HG02623 (cell line): ENCODE measurements at regions not wholly inside any gene's neighbourhood (a gene's known extent, or its start where the extent isn't known, plus 50 kb on each side); places are given as distances from the start of the nearest gene placed in this dataset.
"Not testable (repeated sequence)": the region's sequence is repeated elsewhere in the genome, so short reads cannot be mapped to it uniquely, and the experiment has no call there.

ENCODE experiments used
- ATAC-seq: cut with Tn5 transposase; IDR thresholded peaks from one replicate; pipeline ENCODE4 v1.9.1; 2021; ENCODE audit warnings: moderate library complexity; ENCODE audit not compliant: unreplicated experiment

- not testable (repeated sequence) for ATAC-seq
Observed at GRCh38 chr9:42656789-42657188, 473.3 kb downstream of the SPATA31A6 start.

GRCh38 chr9:42657496-42657895 is 474.0 kb downstream of the SPATA31A6 start:
- ATAC-seq: not testable (repeated sequence)

- not testable (repeated sequence) for ATAC-seq
Observed at GRCh38 chr9:42697146-42697545, 513.7 kb downstream of the SPATA31A6 start.

- ATAC-seq: not testable (repeated sequence)
Observed at GRCh38 chr9:42702890-42703289, 519.4 kb downstream of the SPATA31A6 start.

GRCh38 chr9:42724841-42725835 is 541.7 kb downstream of the SPATA31A6 start:
- ATAC-seq: not testable (repeated sequence)

GRCh38 chr9:42743030-42743814 is 559.8 kb downstream of the SPATA31A6 start:
- ATAC-seq: not testable (repeated sequence)

- not testable (repeated sequence) for ATAC-seq
Observed at GRCh38 chr9:42757251-42757650, 573.8 kb downstream of the SPATA31A6 start.

- not testable (repeated sequence) for ATAC-seq
Observed at GRCh38 chr9:42759320-42759719, 575.9 kb downstream of the SPATA31A6 start.

- ATAC-seq: not testable (repeated sequence)
Observed at GRCh38 chr9:42782201-42782600, 598.7 kb downstream of the SPATA31A6 start.

- ATAC-seq: not testable (repeated sequence)
Observed at GRCh38 chr9:42792725-42793124, 609.3 kb downstream of the SPATA31A6 start.

GRCh38 chr9:42798571-42798970 is 615.1 kb downstream of the SPATA31A6 start:
- peak; percentile 70 for ATAC-seq

GRCh38 chr9:42802716-42803115 is 619.3 kb downstream of the SPATA31A6 start:
- ATAC-seq: not testable (repeated sequence)

- ATAC-seq: not testable (repeated sequence)
Observed at GRCh38 chr9:42806674-42807073, 623.2 kb downstream of the SPATA31A6 start.

- ATAC-seq: not testable (repeated sequence)
Observed at GRCh38 chr9:42821468-42821867, 638.0 kb downstream of the SPATA31A6 start.

- ATAC-seq: not testable (repeated sequence)
Observed at GRCh38 chr9:42848156-42848555, 664.7 kb downstream of the SPATA31A6 start.

- not testable (repeated sequence) for ATAC-seq
Observed at GRCh38 chr9:42850896-42851693, 667.6 kb downstream of the SPATA31A6 start.

GRCh38 chr9:42851701-42852100 is 668.2 kb downstream of the SPATA31A6 start:
- ATAC-seq: not testable (repeated sequence)

- peak; percentile 98 for ATAC-seq
Observed at GRCh38 chr9:42852133-42852930, 668.9 kb downstream of the SPATA31A6 start.

- not testable (repeated sequence) for ATAC-seq
Observed at GRCh38 chr9:42860133-42860532, 676.7 kb downstream of the SPATA31A6 start.

- not testable (repeated sequence) for ATAC-seq
Observed at GRCh38 chr9:42862465-42862864, 679.0 kb downstream of the SPATA31A6 start.
